ENCODE measurements at regions not wholly inside any gene's neighbourhood (a gene's known extent, or its start where the extent isn't known, plus 50 kb on each side); places are given as distances from the start of the nearest gene placed in this dataset.

DNA sequence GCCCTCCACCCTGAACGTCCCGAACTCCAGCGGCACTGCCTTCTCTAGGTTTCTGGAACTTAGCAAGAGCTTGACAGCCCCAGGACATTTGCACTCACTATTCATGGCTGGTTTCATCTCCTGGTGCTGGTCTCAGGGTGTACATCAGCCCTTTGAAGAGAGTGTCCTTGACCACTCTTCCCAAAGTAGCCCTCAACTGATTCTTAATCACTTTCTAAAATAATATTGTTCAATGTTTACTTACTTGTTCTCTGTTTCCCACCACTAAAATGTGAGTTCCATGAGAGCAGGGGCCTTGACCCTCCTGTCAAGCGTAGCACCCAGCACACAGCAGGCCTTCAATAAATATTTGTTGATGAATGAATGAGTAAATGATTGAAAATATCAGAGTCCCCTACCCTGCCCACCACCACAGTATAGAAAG is 262.5 kb downstream of the RHOU start:
- TF ChIP-seq CTCF (IDR thresholded peaks at IDR 0.05) (no peak), POLR2A (IDR thresholded peaks at IDR 0.05) (no peak)

Data from ovary (tissue), 3 donors.